ENCODE measurements at regions not wholly inside any gene's neighbourhood (a gene's known extent, or its start where the extent isn't known, plus 50 kb on each side); places are given as distances from the start of the nearest gene placed in this dataset.
"Not testable (repeated sequence)": the region's sequence is repeated elsewhere in the genome, so short reads cannot be mapped to it uniquely, and the experiment has no call there.

DNA sequence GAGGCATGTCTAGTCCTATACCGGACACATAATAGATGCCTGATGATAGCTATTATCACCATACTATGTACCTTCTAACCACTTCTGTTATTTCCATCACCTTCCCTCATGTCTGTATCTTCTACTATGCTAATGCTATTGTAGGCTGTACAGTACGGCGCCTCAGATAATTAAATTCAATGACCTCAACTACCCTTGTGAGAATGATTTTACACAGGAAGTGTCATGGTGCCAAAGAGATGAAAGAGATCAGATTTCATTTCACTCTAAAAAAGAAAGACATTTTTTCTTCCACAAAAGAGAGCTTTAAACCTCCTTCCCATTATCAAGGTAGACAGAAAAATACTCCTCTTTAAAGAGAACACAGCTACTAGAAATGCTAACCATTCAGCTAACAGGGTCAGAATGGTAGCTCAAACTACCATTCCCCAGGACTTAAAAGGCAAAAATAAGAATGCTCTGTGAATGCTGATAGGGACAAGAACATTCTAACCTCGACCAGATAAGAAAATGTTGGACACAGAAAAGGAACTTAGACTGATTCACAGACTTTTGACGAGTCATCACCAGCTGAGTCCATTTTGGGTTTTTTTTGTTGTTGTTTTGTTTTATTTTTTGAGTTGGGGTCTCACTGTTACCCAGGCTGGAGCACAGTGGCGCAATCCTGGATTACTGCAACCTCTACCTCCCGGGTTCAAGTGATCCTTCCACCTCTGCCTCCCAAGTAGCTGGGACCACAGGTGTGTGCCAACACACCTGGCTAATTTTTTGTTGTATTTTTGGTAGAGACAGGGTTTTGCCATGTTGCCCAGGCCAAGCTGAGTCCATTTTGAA lies 99.2 kb upstream of the RAPGEF2 start:
- DNase-seq (ENCODE audit: low read depth, low spot score), result no peak

DNA sequence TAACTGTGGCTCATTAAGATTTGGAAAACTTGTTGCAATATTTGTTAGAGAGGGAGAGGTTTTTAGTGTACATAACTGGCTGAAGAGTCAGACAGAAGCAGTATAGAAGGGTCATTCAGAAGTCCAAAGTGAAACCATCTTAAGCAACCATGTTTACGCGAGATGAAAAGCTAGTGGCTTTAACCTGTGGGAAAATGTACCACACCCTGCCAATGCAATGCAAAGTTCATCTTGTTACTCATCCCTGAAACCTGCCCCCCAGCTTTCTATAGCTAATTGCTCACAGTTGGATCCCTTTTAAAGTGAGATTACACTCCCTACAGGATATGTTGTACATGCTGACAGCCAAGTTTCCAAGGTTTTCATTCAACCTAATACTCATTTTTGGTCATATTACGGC lies 96.7 kb upstream of the RAPGEF2 start:
- DNase-seq (ENCODE audit: low read depth, low spot score), result no peak

DNA sequence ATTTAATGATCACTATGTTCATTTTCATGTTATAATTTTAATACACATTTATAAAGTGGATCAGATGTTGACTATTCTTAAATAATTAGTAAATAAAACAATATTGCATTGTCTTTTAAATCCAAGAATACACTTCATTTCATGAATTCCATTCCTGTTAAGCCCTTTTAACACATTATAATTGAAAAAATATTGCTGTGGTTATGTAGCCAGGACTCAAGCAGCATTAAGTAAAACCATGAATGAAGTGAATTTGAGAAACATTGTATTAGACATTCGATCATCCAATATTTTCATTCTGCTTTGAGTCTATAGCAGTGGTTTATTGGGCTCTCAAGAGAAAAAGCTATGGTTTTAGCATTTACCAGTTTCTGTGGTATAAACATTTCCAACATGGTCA lies 94.2 kb upstream of the RAPGEF2 start:
- DNase-seq (ENCODE audit: low read depth, low spot score), result no peak

DNA sequence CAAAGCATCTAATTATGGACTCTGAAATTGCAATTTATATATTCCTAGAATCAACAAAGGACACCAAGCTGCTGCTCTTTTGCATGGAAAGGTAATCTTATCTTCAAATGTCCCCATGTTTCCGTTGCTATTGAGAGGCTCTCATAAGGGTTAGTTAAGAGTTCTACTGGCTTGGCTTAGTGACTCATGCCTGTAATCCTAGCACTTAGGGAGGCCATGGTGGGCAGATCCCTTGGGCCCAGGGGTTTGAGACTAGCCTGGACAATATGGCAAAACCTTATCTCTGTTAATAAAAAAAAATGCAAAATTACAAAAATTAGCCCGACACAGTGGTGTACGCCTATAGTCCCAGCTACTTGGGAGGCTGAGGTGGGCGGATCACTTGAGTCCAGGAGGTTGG lies 93.4 kb upstream of the RAPGEF2 start:
- no peak for DNase-seq (ENCODE audit: low read depth, low spot score)

DNA sequence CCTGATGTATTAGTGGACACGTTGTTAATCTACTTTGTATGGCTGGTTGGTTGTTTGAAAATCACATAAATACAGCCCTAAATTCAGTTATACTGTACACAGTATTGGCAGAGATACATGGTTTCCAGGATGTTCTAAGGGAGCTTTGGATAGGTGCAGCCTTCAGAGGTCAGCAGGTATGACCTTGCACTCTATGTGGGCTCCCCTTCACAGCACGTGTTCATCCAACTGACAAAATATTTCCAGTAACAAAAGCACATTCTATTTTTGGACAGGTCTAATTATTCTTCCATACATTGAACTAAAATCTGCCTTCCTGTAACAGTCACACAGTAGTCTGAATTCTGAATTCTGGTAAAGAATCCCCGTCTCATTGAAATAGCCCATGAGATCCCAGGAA lies 92.8 kb upstream of the RAPGEF2 start:
- DNase-seq (ENCODE audit: low read depth, low spot score), result no peak

DNA sequence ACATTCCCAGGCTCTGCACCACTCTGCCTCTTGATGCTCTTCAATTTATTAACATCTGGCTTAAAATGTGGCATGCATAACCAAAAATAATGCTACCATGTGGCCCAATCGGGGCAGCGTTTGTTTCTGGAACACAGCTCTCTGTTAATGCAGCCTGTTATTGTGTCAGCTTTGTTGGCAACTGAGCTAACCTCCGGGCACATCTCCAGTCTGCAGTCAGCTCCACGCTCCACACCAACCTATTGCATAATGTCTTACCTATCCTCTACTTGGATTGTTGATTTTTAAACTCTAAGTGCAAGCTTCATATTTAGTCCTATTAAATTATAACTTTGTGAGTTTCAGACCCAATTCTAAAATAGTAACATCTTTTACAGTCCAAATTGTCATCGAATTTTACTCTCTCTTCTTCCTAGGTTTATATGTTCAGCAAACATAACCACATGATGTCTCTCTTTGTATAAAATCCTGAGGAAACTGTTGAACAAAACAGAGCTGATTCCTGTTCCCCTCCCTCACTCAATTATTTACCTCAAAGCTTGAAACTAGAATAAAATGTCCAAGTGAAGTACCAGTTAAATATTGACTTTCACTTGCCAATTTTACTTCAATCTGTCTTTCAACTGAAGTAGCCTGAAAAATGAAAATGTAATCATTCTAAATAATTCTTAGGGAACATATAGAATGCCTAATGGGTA lies 92.2 kb upstream of the RAPGEF2 start:
- no peak for DNase-seq (ENCODE audit: low read depth, low spot score)

DNA sequence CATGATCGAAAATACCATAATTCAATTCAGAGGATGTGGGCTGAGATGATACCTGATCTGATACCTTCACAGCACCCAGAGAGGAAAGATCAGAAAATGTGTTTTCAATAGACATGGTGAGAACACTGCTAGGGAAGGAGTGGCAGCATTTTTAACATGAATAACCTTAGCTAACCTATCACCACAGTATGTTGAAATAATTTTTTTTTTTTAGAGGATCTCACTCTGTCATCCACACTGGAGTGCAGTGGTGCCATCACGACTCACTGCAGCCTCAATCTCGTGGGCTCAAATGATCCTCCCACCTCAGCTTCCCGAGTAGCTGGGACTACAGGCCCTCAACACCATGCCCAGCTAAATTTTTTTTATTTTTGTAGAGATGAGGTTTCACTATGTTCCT lies 90.5 kb upstream of the RAPGEF2 start:
- no peak for DNase-seq (ENCODE audit: low read depth, low spot score)

DNA sequence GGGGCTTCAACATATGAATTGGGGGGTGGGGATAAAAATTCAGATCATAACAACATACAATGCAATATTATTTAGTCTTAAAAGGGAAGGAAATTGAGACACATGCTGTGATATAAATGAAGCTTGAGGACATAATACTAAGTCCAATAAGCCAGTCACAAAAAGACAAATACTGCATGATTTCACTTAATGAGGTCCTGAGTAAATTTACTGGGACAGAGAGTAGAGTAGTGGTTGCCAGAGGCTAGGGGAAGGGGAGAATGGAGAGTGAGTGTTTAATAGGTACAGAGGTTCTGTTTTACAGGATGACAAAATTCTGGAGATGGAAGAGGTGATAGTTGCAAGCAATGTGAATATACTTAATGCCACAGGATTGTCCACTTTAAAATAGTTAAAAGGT lies 89.2 kb upstream of the RAPGEF2 start:
- no peak for DNase-seq (ENCODE audit: low read depth, low spot score)

DNA sequence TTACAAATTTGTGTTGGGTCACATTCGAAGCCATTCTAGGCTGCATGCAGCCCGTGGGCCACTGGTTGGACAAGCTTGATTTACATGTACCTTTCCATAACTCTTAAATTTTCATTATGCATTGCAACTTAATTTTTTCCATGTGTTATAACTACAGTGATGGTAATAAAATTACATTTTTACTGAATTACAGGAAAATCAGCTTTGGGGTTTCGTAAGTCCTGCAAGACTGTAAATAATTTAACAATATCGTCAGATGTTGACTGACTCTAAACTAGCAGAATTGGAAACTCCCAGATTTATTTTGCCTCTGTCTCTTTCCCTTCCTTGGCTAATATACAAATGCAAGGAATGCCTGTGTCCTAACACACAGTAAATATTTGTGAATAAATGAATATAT lies 88.0 kb upstream of the RAPGEF2 start:
- DNase-seq (ENCODE audit: low read depth, low spot score), result no peak

DNA sequence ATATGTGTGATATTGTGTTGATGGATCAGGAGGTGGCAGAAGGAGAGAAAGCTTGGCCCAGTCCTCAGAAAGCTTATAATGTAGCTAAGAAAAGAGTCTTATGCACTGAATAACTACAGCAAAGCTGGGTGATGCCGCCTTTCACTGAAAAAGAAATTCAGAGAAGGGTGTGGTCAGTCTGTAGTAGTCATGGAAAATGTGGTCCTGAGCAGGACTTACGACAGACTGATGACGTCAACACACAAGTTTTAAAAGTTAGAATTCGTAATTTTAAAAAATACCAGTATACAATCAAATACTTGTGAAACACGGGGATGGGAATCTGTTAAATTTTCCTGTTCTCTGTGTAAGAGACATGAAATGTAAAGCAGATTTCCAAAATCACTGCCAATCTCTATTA lies 87.0 kb upstream of the RAPGEF2 start:
- no peak for DNase-seq (ENCODE audit: low read depth, low spot score)

DNA sequence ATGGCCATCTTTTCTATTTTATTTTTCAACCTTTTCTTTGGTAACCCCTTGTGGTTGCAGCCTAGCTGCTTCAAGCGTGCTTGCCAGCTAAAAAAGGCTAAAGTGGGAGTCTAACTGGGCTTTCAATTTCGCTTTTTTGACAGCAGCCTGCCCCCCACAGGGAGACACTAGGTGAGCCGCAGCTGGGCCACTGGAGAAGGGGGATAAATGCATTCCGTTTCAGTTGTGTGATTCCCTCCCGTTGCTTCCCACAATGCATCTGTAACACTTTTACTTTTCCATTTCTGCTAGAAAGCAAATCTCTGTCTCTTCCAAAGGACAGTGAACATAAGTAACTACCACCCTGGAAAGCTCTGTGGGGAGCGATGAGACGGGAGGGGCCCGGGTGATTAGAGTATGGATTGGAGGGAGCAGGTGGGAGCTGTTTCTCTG lies 86.3 kb upstream of the RAPGEF2 start:
- DNase-seq (ENCODE audit: low read depth, low spot score), result peak; percentile 37

DNA sequence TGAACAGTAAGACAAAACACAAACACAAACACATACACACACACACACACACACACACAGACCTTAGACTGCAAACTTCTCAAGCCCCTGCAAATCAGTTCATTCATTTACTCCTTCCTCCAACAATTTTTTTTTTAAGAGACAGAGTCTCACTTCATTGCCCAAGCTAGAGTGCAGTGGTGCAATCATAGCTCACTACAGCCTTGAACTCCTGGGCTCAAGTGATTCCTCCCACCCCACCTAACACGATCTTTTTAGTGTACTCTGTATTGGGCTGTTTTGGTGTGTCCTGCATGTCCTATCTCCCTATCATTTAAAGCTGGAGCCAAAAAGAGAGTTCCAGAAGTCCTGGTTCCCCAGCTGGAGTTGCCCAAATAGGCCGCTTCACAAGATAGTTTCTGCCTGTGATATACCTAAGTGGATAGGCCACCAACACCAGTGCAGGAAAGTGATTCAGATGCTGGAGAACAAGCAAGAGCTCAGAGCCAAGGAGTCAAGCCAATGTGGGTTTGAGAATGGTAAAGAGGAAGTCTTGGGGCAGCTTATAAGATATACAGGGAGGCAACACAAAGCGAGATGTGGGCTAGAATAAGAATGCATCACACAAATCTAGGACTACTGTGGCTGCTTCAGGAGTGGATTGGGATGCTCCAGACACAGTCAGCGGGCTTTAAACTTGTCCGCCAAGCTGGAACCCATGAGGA lies 85.4 kb upstream of the RAPGEF2 start:
- DNase-seq (ENCODE audit: low read depth, low spot score), result no peak

DNA sequence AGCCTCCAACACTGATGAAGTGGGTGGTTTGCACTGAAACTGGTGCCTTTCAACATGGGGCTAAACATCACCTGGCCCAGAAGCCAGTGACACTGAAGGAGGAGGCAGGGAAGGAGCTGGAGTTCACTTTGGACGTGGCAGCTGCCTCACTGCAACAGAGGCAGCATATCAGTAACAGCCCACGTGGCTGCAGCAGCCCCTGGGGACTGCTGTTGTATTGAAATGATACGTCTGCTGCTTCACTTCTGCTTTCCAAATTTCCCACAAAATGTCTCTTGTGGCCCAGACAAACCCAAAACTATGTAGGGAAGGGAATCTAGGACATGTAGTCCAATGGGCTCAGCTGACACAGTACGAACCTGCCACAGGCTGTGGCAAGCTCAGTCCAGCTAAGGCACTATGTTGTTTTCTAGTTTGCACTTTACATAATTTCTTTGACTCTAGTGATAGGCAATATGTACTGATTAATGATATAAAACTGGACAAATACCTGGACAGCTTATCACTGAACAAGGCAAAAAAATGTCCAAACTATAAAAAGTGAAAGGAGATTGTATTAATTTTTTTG lies 84.7 kb upstream of the RAPGEF2 start:
- no peak for DNase-seq (ENCODE audit: low read depth, low spot score)

DNA sequence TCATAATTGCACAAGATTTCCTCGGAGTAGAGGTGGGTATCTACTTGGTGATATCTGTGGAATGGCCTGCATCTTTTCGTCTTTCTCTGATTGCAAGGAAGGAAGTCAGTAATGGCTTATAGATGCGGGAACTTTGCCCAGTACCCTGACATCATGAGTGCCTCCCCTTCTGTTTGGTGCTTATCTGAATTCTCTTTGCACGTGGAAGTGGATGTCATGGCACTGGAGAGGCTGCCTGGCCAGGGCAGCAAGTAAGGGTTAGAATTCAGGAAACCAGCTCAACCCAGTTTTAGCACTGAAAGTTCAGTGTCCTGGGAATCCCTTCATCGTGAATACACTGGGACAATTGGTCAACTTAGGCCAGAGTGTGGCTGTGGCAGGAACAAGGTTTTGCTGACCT lies 83.5 kb upstream of the RAPGEF2 start:
- DNase-seq (ENCODE audit: low read depth, low spot score), result no peak

DNA sequence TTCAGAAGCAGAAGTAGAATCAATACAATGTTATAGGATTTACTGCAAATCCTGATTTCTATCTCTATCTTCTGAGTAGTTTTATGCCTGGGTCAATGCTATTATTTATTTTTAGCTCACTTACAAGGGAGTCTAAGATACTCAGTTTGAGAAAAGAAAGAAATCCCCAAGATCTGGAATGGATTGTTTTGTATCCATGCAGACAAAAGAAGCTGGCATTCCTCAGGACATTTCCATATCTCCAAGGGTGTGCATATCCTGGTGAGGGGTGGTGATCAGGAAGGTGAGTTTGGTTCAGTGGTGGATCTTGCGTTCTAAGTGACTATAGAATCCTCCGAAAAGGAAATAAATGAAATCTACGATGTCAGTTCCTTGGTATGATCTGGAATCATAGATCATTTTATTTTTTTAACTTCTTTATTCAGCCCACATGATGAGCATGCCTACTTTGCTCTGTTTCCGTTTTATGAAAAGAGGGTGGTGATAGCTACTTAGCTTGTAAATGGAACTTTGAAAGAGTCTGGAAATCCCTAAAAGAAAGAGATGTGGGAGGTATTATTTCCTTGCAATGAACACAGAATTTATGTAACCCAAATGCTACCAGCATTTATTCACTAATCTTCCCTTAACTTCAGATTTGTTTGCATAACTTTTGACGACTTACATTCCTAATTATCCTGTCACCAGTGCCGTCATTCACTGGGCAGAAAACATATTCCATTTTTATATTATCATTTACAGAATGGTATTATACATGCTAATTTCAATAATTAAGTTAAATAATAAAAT lies 81.1 kb upstream of the RAPGEF2 start:
- DNase-seq (ENCODE audit: low read depth, low spot score), result no peak

DNA sequence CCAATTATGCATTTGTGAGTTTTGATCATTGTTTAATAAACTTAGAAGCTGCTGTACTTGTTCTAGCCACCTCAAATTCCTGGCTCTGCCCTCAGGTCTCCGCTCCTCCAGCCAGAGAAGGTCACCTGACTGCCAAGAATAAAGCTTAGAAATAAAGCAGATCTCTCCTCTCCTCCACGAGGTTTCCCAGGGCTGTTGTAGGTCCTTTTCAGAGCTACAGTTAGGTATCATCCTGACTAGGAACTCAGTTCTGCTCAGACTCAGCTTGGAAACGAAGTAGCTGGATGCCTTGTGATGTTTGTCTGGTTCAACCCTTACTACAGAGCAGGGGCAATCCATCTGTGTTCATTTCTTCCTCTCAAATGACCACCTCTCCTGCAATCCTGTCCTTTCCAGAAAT lies 79.1 kb upstream of the RAPGEF2 start:
- no peak for DNase-seq (ENCODE audit: low read depth, low spot score)

DNA sequence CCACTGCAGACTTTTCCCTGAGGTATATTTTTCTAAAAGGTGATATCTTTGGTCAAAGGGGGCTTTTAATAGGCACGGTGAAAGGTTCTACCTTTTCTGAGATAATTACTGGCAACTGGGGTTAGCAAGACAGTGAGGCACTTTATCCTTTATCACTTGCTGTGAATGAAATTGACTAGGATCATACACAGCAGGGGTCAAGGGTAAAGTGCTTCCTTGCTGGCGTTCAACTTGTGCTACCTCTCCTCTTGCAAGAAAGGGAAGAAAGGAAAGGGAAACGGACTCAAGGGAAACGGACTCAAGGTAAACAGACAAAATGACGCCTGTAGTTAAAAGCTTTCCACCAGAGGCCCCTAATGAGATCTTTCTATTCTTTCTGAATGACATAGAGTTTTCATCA lies 78.6 kb upstream of the RAPGEF2 start:
- DNase-seq (ENCODE audit: low read depth, low spot score), result no peak

DNA sequence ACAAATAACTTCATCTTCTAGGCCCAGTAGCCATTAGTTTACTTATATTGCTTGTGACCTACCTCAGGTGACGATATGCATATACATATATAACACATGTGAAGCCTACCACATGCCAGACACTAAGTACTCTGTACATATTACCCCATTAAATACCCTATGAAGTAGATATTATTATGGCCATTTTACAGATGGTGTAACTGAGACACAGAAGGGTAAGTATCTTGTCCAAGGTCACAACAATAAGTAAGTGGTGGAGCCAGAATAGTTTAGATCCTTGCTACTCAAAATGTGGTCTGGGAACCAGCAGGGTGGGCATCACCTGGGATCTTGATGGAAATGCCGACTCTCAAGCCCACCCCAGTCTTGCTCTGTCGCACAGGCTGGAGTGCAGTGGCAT lies 78.1 kb upstream of the RAPGEF2 start:
- no peak for DNase-seq (ENCODE audit: low read depth, low spot score)

DNA sequence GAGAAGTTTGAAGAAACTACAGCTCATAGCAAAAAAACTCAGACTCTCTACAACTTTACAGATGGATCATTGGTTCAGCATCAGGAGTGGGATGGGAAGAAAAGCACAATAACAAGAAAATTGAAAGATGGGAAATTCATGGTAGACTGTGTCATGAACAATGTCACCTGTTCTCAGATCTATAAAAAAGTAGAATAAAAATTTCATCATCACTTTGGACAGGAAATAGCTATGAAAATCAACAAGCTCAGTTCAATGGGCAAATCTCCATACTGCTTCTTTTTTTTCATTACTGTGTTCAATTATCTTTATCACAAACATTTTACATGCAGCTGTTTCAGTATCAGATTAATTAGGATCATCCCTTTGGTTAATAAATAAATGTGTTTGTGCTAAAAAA lies 76.5 kb upstream of the RAPGEF2 start:
- no peak for DNase-seq (ENCODE audit: low read depth, low spot score)

DNA sequence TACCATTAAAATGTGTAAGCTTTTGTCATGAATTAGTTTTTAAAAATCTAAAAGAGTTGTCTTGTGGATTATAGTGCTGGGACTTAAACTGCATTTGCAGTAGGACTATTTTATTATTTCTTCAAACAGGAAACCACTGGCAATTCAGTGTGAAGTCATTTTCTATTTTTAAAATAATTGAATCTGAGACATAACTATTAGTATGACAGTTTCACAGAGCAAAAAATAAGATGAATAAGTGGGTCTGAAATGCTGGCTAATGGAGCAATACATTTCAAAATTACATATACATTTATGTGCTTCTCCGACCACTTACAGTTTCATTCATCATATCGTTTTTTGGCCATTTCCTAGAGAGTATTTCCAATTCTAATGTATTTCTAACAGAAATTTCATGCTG lies 75.3 kb upstream of the RAPGEF2 start:
- no peak for DNase-seq (ENCODE audit: low read depth, low spot score)

DNA sequence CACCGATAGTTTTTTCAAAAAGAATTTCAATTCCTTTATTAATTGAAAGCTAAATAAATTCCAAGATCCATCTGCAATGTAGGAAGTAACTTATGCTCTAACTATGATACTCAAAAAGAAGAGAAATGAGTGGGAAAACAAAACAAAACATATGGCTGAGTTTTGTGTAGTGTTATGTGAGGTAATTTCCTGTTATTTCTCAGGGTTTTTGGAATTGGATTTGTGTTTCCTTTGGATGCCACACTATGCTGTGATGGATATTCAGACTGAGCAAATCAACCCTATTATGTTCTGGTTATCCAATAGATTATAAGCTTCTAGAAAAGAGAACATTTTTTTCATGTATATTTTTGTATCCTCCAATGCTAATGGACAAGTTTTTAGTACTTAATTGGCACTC lies 73.4 kb upstream of the RAPGEF2 start:
- DNase-seq (ENCODE audit: low read depth, low spot score), result no peak

DNA sequence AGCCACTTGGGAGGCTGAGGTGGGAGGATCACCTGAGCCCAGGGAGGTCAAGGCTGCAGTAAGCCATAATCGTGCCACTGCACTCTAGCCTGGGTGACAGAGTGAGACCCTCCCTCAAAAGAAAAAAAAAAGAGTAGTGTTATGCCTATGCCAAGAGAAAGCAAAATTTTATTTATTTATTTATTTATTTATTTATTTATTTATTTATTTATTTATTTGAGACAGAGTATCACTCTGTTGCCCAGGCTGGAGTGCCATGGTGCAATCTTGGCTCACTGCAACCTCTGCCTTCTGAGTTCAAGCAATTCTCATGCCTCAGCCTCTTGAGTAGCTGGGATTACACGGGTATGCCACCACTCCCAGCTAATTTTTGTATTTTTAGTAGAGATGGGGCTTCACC lies 72.6 kb upstream of the RAPGEF2 start:
- DNase-seq (ENCODE audit: low read depth, low spot score), result not testable (repeated sequence)

All from brain pericyte (primary cell).